GM12873 (cell line): ENCODE measurements at regions not wholly inside any gene's neighbourhood (a gene's known extent, or its start where the extent isn't known, plus 50 kb on each side); places are given as distances from the start of the nearest gene placed in this dataset.

ENCODE experiments used
- TF ChIP-seq, protein P1 (sequence below): IDR thresholded peaks from 2 replicates; pipeline ENCODE4 v1.5.1; 2012; ENCODE audit warnings: low read depth, mild to moderate bottlenecking, moderate library complexity, low read length, control low read depth; ENCODE audit not compliant: insufficient read depth; ENCODE audit errors: missing control alignments

DNA sequence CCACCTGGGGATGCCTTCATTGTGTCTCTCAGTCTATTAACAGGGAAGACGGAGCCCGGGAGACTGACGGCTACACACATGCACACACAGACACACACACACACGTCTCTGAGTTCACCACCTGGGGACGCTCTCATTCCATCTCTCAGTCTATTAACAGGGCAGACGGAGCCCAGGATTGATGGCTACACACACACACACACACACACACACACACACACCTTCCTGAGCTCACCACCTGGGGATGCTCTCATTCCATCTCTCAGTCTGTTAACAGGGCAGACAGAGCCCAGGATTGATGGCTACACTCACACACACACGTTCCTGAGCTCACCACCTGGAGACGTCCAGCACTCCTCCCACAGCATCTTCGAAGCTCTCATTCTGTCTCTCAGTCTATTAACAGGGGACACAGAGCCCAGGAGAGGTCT lies 143.9 kb downstream of the OR4M2 start:
- TF ChIP-seq, protein P1, sequence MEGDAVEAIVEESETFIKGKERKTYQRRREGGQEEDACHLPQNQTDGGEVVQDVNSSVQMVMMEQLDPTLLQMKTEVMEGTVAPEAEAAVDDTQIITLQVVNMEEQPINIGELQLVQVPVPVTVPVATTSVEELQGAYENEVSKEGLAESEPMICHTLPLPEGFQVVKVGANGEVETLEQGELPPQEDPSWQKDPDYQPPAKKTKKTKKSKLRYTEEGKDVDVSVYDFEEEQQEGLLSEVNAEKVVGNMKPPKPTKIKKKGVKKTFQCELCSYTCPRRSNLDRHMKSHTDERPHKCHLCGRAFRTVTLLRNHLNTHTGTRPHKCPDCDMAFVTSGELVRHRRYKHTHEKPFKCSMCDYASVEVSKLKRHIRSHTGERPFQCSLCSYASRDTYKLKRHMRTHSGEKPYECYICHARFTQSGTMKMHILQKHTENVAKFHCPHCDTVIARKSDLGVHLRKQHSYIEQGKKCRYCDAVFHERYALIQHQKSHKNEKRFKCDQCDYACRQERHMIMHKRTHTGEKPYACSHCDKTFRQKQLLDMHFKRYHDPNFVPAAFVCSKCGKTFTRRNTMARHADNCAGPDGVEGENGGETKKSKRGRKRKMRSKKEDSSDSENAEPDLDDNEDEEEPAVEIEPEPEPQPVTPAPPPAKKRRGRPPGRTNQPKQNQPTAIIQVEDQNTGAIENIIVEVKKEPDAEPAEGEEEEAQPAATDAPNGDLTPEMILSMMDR, result peak; percentile 12

GRCh38 chr15:22226034-22226790 lies 145.9 kb downstream of the OR4M2 start:
- TF ChIP-seq, protein P1, result no peak

DNA sequence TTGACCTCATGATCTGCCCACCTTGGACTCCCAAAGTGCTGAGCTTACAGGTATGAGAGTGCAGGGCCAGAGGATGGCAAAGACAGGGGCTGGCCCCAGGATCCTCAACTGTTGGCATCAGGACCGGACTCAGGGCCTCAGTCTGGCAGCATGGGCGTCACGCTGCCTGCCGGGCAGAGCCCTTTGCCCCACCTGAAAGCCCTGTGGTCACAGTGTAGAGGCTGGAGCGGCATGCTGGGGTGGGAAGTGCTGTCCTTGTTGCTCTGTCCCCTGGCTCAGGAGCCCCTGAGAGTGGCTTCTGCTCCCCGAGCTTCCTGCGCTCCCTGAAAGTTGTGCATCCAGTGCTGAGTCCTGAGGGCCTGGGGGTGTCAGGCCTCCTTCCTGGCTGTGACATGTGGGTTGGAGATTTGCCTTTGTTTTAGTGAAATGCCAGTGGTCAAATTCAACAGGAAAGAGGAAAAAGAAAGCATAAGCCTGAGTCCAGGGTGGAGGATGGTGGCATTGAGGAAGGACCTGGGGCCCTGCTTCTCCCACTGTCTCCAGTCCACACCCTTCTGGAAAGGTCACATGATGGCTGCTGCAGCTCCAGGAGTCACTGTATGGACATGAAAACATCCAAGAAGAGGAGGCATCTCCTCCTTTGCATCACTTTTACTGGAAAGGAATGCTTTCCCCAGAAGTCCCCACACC lies 147.2 kb downstream of the OR4M2 start:
- TF ChIP-seq, protein P1, result no peak

GRCh38 chr15:22228101-22228762 lies 147.9 kb downstream of the OR4M2 start:
- TF ChIP-seq, protein P1, result no peak

DNA sequence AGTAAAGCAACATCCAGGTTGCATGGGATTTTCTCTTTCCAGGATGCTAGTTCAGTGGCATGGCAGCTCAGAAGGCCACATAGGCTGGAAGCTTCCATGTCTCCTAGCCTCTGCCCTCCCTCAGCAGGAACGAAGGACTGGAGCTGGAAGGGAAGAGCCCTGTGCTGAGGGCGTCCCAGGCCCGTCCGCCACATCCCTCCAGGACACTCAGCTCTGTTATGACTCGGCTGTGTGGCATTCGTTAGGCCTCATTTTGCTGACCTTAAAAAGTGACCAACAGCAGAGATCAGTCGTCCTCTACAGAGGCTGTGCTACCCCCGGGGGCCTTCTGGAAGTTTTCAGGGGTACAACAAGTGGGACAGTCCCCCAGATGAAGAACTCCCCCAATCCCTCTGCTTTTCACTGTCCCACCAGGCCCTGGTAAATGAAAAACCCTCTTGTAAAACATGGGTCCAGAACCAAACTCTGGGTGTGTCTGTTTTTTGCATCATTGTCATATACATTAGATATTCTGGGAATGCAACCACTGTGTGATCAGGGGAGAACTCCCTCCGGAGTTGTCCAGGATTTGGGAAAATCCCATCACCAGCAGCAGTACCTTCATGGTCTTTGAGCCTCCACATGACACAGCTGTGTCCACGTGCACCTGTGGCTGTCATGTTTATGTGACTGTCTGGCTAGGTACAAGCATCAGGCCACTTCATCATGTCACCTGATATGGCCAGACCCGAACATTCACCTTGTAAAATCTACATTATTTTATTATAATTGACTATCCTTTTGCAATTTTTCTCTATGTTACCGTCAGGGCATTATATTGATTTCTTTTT lies 149.9 kb downstream of the OR4M2 start:
- TF ChIP-seq, protein P1, result no peak

DNA sequence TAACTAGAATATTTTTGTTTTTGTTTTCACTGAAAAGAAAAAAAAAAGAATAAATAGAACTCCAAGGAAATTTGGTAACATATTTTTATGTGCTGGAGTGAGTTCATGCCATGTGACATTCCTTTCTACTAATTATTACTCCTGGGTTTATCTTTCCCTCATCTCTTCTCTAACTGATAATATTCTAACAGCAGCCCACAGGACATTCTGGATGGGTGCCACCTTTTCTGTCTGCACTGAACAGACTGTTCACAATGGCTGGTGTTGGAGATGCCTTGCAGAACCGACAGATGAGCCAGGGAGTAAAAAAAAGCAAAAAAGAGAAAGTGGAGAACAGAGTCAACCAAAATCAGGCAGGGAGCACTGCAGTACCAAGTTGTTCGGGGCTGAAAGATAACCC lies 151.3 kb downstream of the OR4M2 start:
- TF ChIP-seq, protein P1, result no peak

GRCh38 chr15:22232675-22233074 lies 152.3 kb downstream of the OR4M2 start:
- TF ChIP-seq, protein P1, result no peak
